Endothelial cell of umbilical vein (primary cell): ENCODE measurements at regions not wholly inside any gene's neighbourhood (a gene's known extent, or its start where the extent isn't known, plus 50 kb on each side); places are given as distances from the start of the nearest gene placed in this dataset.

Experiments
- EZH2 ChIP-seq: IDR thresholded peaks from 2 replicates; pipeline ENCODE4 v1.6.1; 2012; ENCODE audit warnings: borderline replicate concordance, low read depth, mild to moderate bottlenecking, moderate library complexity, low read length, inconsistent platforms; ENCODE audit not compliant: severe bottlenecking
- FOS ChIP-seq: IDR thresholded peaks from 2 replicates; pipeline ENCODE4 v1.6.1; 2011; ENCODE audit warnings: mild to moderate bottlenecking, low read length, moderate library complexity, borderline replicate concordance; ENCODE audit not compliant: insufficient read depth
- GATA2 ChIP-seq: IDR thresholded peaks from 2 replicates; pipeline ENCODE4 v1.7.0; 2011; ENCODE audit warnings: low read depth, mild to moderate bottlenecking, moderate library complexity, mixed read lengths, low read length; ENCODE audit not compliant: insufficient read length, insufficient read depth
- JUN ChIP-seq: IDR thresholded peaks from 2 replicates; pipeline ENCODE4 v1.6.1; 2011; ENCODE audit warnings: borderline replicate concordance, low read depth; ENCODE audit not compliant: insufficient read length, insufficient read depth
- MAX ChIP-seq: IDR thresholded peaks from 2 replicates; pipeline ENCODE4 v1.6.1; 2011; ENCODE audit not compliant: insufficient read depth, insufficient read length
- MYC ChIP-seq: IDR thresholded peaks from one replicate; pipeline ENCODE4 v1.6.1; 2011; ENCODE audit warnings: mild to moderate bottlenecking, low read depth, low read length
- POLR2A ChIP-seq: IDR thresholded peaks from 2 replicates; pipeline ENCODE4 v1.6.1; 2012; ENCODE audit warnings: low read depth, mild to moderate bottlenecking, control low read depth, low read length
- POLR2AphosphoS5 ChIP-seq: IDR thresholded peaks from 2 replicates; pipeline ENCODE4 v1.6.1; 2012; ENCODE audit warnings: low read depth, mild to moderate bottlenecking, control low read depth, low read length, moderate library complexity; ENCODE audit not compliant: insufficient read depth
- TF ChIP-seq, protein P1 (sequence below), 2 donors: IDR thresholded peaks; 1 replicate in 1 of 2; 2 replicates in 1 of 2; pipeline ENCODE4 v1.5.1; 2011; ENCODE audit warnings: low read length in 2 of 2, mild to moderate bottlenecking in 2 of 2, moderate library complexity in 2 of 2, control low read depth in 1 of 2, inconsistent platforms in 1 of 2, low read depth in 1 of 2; ENCODE audit not compliant: insufficient read depth in 1 of 2; ENCODE audit errors: extremely low read depth in 1 of 2

GRCh38 chr16:54414671-54415070 lies 128.1 kb upstream of the IRX3 start:
- TF ChIP-seq EZH2 = no peak
- TF ChIP-seq, protein P1, sequence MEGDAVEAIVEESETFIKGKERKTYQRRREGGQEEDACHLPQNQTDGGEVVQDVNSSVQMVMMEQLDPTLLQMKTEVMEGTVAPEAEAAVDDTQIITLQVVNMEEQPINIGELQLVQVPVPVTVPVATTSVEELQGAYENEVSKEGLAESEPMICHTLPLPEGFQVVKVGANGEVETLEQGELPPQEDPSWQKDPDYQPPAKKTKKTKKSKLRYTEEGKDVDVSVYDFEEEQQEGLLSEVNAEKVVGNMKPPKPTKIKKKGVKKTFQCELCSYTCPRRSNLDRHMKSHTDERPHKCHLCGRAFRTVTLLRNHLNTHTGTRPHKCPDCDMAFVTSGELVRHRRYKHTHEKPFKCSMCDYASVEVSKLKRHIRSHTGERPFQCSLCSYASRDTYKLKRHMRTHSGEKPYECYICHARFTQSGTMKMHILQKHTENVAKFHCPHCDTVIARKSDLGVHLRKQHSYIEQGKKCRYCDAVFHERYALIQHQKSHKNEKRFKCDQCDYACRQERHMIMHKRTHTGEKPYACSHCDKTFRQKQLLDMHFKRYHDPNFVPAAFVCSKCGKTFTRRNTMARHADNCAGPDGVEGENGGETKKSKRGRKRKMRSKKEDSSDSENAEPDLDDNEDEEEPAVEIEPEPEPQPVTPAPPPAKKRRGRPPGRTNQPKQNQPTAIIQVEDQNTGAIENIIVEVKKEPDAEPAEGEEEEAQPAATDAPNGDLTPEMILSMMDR (IDR thresholded peaks at IDR 0.05; ENCODE audit: extremely low read depth in 1 of 2, insufficient read depth in 1 of 2, low read depth in 1 of 2, low read length in 2 of 2) = no peak
- TF ChIP-seq MAX = no peak
- no peak for TF ChIP-seq FOS
- no peak for TF ChIP-seq JUN
- no peak for TF ChIP-seq POLR2AphosphoS5
- no peak for TF ChIP-seq POLR2A
- no peak for TF ChIP-seq MYC
- TF ChIP-seq GATA2 = no peak
